ENCODE measurements at regions not wholly inside any gene's neighbourhood (a gene's known extent, or its start where the extent isn't known, plus 50 kb on each side); places are given as distances from the start of the nearest gene placed in this dataset.

DNA sequence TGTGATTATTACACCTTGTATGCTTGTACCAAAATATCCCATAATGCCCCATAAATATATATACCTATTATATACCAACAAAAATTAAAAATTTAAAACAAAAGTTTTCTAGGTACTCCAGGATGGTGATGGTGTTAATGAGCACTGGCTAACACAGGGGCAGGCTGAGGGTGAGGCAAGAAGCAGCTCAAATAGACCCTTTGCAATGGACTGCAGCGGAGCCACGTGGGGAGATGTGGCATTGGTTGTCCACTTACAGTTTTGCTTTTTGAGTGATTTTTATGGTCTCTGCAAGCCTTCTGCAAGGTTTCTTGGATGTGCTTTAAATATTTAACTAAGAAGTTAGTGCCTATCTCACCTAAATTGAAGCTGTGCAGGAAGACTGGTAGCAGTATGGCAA is 132.9 kb downstream of the RAP2A start:
- no peak for TF ChIP-seq ZNF274 (IDR thresholded peaks at IDR 0.05; ENCODE audit: low read depth, low read length)
- no peak for TF ChIP-seq YY1 (IDR thresholded peaks at IDR 0.05; ENCODE audit: insufficient read depth, insufficient read length)
- no peak for TF ChIP-seq SUZ12 (IDR thresholded peaks at IDR 0.05; ENCODE audit: extremely low read depth, insufficient read depth, insufficient read length)

Measured in NT2/D1 (cell line).